Uterus (tissue), 2 donors: ENCODE measurements at regions not wholly inside any gene's neighbourhood (a gene's known extent, or its start where the extent isn't known, plus 50 kb on each side); places are given as distances from the start of the nearest gene placed in this dataset.

Source experiments
- CTCF ChIP-seq, 4 experiments: fragments of 200-600 bp in 2 of 4; fragments of 450-650 bp in 2 of 4; sonication (generic) in 2 of 4; IDR thresholded peaks; one replicate each; pipeline ENCODE4 v1.5.1; 2016 to 2019; ENCODE audit warnings: antibody characterized with exemption in 4 of 4, mild to moderate bottlenecking in 2 of 4, moderate library complexity in 1 of 4
- POLR2A ChIP-seq, 2 donors: fragments of 450-650 bp; IDR thresholded peaks; one replicate each; pipeline ENCODE4 v1.6.1; 2016; ENCODE audit warnings: antibody characterized with exemption in 2 of 2, mild to moderate bottlenecking in 1 of 2, moderate library complexity in 1 of 2

- TF ChIP-seq POLR2A (IDR thresholded peaks at IDR 0.05): no peak
- TF ChIP-seq CTCF (IDR thresholded peaks at IDR 0.05): no peak
These were observed 69.6 kb downstream of the THNSL2 start for GRCh38 chr2:88239781-88240180.
